Upper lobe of left lung (tissue), 6 donors: ENCODE measurements at regions not wholly inside any gene's neighbourhood (a gene's known extent, or its start where the extent isn't known, plus 50 kb on each side); places are given as distances from the start of the nearest gene placed in this dataset.

Experiments used
- ATAC-seq, 2 donors: fragments of 200-7000 bp; cut with Tn5 transposase; one replicate each; pipeline ENCODE4 v1.9.1; 2022; ENCODE audit warnings: mild to moderate bottlenecking in 2 of 2, moderate library complexity in 2 of 2; ENCODE audit not compliant: low FRiP score in 2 of 2
- DNase-seq, 2 donors: peaks; one replicate each; pipeline ENCODE4 v3.0.0-alpha.2; 2019 to 2020
- H3K27ac ChIP-seq, 4 donors: fragments of 200-600 bp; sonication (generic); one replicate each; pipeline ENCODE4 v1.5.1; 2016 to 2019
- H3K27me3 ChIP-seq, 4 donors: fragments of 200-600 bp; sonication (generic); one replicate each; pipeline ENCODE4 v1.5.1; 2017 to 2019
- H3K36me3 ChIP-seq, 4 donors: fragments of 200-600 bp; sonication (generic); one replicate each; pipeline ENCODE4 v1.5.1; 2016 to 2019
- H3K4me1 ChIP-seq, 4 donors: fragments of 200-600 bp; sonication (generic); one replicate each; pipeline ENCODE4 v1.5.1; 2018 to 2019
- H3K4me3 ChIP-seq, 4 donors: fragments of 200-600 bp; sonication (generic); one replicate each; pipeline ENCODE4 v1.5.1; 2017 to 2019; ENCODE audit warnings: mild to moderate bottlenecking in 2 of 4, moderate library complexity in 1 of 4
- H3K9me3 ChIP-seq, 4 donors: fragments of 200-600 bp; sonication (generic); one replicate each; pipeline ENCODE4 v1.5.1; 2018 to 2019
- CTCF ChIP-seq, 6 experiments: fragments of 450-650 bp in 4 of 6; fragments of 200-600 bp in 2 of 6; sonication (generic) in 2 of 6; IDR thresholded peaks; one replicate each; pipeline ENCODE4 v1.5.1; 2016 to 2019; ENCODE audit warnings: antibody characterized with exemption in 6 of 6
- EP300 ChIP-seq, 4 donors: sonication (generic); formaldehyde crosslinking; IDR thresholded peaks; one replicate each; pipeline ENCODE4 v1.5.1; 2017; ENCODE audit warnings: antibody characterized with exemption in 4 of 4, control low read depth in 2 of 4
- POLR2A ChIP-seq, 4 donors: fragments of 450-650 bp; IDR thresholded peaks; one replicate each; pipeline ENCODE4 v1.5.1; 2016 to 2017; ENCODE audit warnings: antibody characterized with exemption in 4 of 4, mild to moderate bottlenecking in 2 of 4
- POLR2AphosphoS5 ChIP-seq, 2 donors: sonication (generic); formaldehyde crosslinking; IDR thresholded peaks; one replicate each; pipeline ENCODE4 v1.5.1; 2017; ENCODE audit warnings: antibody characterized with exemption in 2 of 2
- WGBS, 2 donors: methylation state at CpG; one replicate each; pipeline ENCODE4 v1.1.5; 2017 to 2018; 5-methylcytosine and 5-hydroxymethylcytosine counted together
- donor health status: DM: no; HTN: no; CAD: no; lungs with moderate emphysema.
- donor health status: DM: no; HTN: yes; CAD: no; lungs with severe emphysema.

GRCh38 chr12:45613855-45614254 lies 115.7 kb upstream of the ARID2 start:
- TF ChIP-seq POLR2A (IDR thresholded peaks at IDR 0.05) = no peak
- Histone ChIP-seq H3K27ac (no peak overlapping the region), H3K4me1 (peaks cover 0 to 3% (median 0%) of the 10 kb centered on the region in 4 donors), H3K36me3 (no peaks in the 10 kb centered on the region), H3K4me3 (no peak overlapping the region), H3K9me3 (no peaks in the 10 kb centered on the region), H3K27me3 (no peaks in the 10 kb centered on the region)
- ATAC-seq (no peak), DNase-seq (no peak)
- 58 to 77% methylated on average over 2 of the region's 2 CpGs for WGBS, 2 donors

GRCh38 chr12:45615268-45615667 lies 114.2 kb upstream of the ARID2 start:
- ATAC-seq (no peak), DNase-seq (no peak)
- H3K4me3 ChIP-seq = no peak overlapping the region
- no peaks in the 10 kb centered on the region for H3K27me3 ChIP-seq
- H3K4me1 ChIP-seq = peaks cover 0 to 3% (median 0%) of the 10 kb centered on the region in 4 donors
- 47 to 56% methylated on average over 1 of the region's 1 CpG for WGBS, 2 donors
- TF ChIP-seq EP300 (IDR thresholded peaks at IDR 0.05) = no peak
- no peak for TF ChIP-seq POLR2AphosphoS5 (IDR thresholded peaks at IDR 0.05)
- no peak for TF ChIP-seq POLR2A (IDR thresholded peaks at IDR 0.05)
- no peaks in the 10 kb centered on the region for H3K36me3 ChIP-seq
- no peak overlapping the region for H3K27ac ChIP-seq
- no peaks in the 10 kb centered on the region for H3K9me3 ChIP-seq

GRCh38 chr12:45619736-45620135 lies 109.8 kb upstream of the ARID2 start:
- no peaks in the 10 kb centered on the region for H3K36me3 ChIP-seq
- no peak overlapping the region for H3K4me3 ChIP-seq
- TF ChIP-seq CTCF (IDR thresholded peaks at IDR 0.05) (no peak), EP300 (IDR thresholded peaks at IDR 0.05) (no peak), POLR2AphosphoS5 (IDR thresholded peaks at IDR 0.05) (no peak), POLR2A (IDR thresholded peaks at IDR 0.05) (no peak)
- no peak overlapping the region for H3K27ac ChIP-seq
- H3K4me1 ChIP-seq = no peaks in the 10 kb centered on the region
- DNase-seq (no peak), ATAC-seq (no peak)
- 93 to 96% methylated on average over 3 of the region's 3 CpGs for WGBS, 2 donors
- no peaks in the 10 kb centered on the region for H3K27me3 ChIP-seq
- no peaks in the 10 kb centered on the region for H3K9me3 ChIP-seq

DNA sequence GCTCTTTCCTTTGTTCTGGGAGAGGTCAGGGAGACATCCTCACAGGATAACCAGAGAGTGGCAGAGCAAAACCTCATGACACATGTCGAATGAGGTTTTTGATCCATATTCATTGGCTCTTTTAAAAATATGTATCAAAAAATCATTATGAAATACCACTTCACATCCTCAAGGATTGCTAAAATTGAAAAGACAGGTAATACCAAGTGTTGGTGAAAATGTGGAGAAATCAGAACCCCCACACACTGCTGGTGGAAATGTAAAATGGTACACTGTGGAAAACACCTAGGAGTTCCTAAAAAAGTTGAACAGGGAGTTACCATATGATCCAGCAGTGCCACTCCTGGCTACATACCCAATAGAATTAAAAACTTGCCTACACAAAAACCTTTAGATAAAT lies 107.8 kb upstream of the ARID2 start:
- TF ChIP-seq EP300 (IDR thresholded peaks at IDR 0.05) (no peak), POLR2A (IDR thresholded peaks at IDR 0.05) (no peak), POLR2AphosphoS5 (IDR thresholded peaks at IDR 0.05) (no peak), CTCF (IDR thresholded peaks at IDR 0.05) (no peak)
- DNase-seq (no peak), ATAC-seq (no peak)
- Histone ChIP-seq H3K4me1 (no peaks in the 10 kb centered on the region), H3K27me3 (no peaks in the 10 kb centered on the region), H3K4me3 (no peak overlapping the region), H3K36me3 (no peaks in the 10 kb centered on the region), H3K27ac (no peak overlapping the region), H3K9me3 (no peaks in the 10 kb centered on the region)
- 90 to 91% methylated on average over 1 of the region's 1 CpG for WGBS, 2 donors

- ATAC-seq = no peak
- no peak for TF ChIP-seq CTCF (IDR thresholded peaks at IDR 0.05)
- no peak for TF ChIP-seq POLR2AphosphoS5 (IDR thresholded peaks at IDR 0.05)
- TF ChIP-seq POLR2A (IDR thresholded peaks at IDR 0.05) = no peak
- TF ChIP-seq EP300 (IDR thresholded peaks at IDR 0.05) = no peak
Measured at GRCh38 chr12:45622210-45622937, 107.1 kb upstream of the ARID2 start.

DNA sequence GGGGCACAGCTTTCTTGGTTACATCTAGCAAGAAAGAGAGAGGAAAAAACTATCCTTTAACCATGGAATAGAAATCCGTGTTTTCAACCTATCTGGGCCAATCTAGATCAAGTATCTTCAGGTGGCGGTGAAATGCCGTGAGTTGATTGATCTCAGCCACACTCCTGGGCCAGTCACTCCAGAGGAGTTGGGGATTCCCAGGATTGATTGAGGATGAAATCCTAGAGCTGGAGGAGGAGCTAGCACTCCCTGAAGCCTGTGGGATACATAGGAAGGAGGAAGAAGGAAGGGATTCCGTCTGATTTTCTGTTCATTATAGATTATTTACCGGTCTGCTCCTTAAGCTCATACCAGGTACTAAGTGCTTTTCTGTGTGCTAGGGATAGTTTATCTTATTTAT lies 106.3 kb upstream of the ARID2 start:
- H3K9me3 ChIP-seq = no peaks in the 10 kb centered on the region
- DNase-seq = no peak
- H3K4me1 ChIP-seq = no peaks in the 10 kb centered on the region
- H3K27ac ChIP-seq = no peak overlapping the region
- 73 to 77% methylated on average over 5 of the region's 5 CpGs for WGBS, 2 donors
- no peak for ATAC-seq
- H3K4me3 ChIP-seq = no peak overlapping the region
- no peaks in the 10 kb centered on the region for H3K36me3 ChIP-seq
- H3K27me3 ChIP-seq = no peaks in the 10 kb centered on the region
- TF ChIP-seq EP300 (IDR thresholded peaks at IDR 0.05) (no peak), POLR2AphosphoS5 (IDR thresholded peaks at IDR 0.05) (no peak), CTCF (IDR thresholded peaks at IDR 0.05) (no peak), POLR2A (IDR thresholded peaks at IDR 0.05) (no peak)

More at GRCh38 chr12:45622210-45622937, 107.1 kb upstream of the ARID2 start:
- no peaks in the 10 kb centered on the region for H3K27me3 ChIP-seq
- H3K9me3 ChIP-seq = no peaks in the 10 kb centered on the region
- no peaks in the 10 kb centered on the region for H3K4me1 ChIP-seq
- H3K27ac ChIP-seq = no peak overlapping the region
- no peaks in the 10 kb centered on the region for H3K36me3 ChIP-seq
- 76 to 85% methylated on average over 3 of the region's 3 CpGs for WGBS, 2 donors
- H3K4me3 ChIP-seq = no peak overlapping the region
- DNase-seq = no peak
